Breast epithelium (tissue), 4 donors: ENCODE measurements at regions not wholly inside any gene's neighbourhood (a gene's known extent, or its start where the extent isn't known, plus 50 kb on each side); places are given as distances from the start of the nearest gene placed in this dataset.
A peak's percentile ranks its signal among the peaks of the same experiment; 100 is the strongest.
"Not testable (repeated sequence)": the region's sequence is repeated elsewhere in the genome, so short reads cannot be mapped to it uniquely, and the experiment has no call there.

Experiments used
- DNase-seq, 2 donors: peaks; one replicate each; pipeline ENCODE4 v3.0.0-alpha.2; 2019; ENCODE audit warnings: low spot score in 2 of 2
- H3K27ac ChIP-seq, 2 donors: fragments of 200-600 bp; sonication (generic) in 1 of 2; one replicate each; pipeline ENCODE4 v1.5.1; 2016 to 2019; ENCODE audit warnings: mild to moderate bottlenecking in 1 of 2
- H3K27me3 ChIP-seq, 2 donors: fragments of 200-600 bp; sonication (generic) in 1 of 2; one replicate each; pipeline versions ENCODE4 v1.5.1 to v1.6.0; 2017 to 2019; ENCODE audit warnings: control low read depth in 1 of 2, mild to moderate bottlenecking in 1 of 2
- H3K36me3 ChIP-seq: fragments of 200-600 bp; one replicate; pipeline ENCODE4 v1.5.1; 2019
- H3K4me1 ChIP-seq, 2 donors: fragments of 200-600 bp; sonication (generic); one replicate each; pipeline ENCODE4 v1.5.1; 2016 to 2019; ENCODE audit warnings: control low read depth in 1 of 2
- H3K4me3 ChIP-seq, 3 donors: fragments of 200-600 bp; sonication (generic); 1 replicate in 2 of 3; 2 replicates in 1 of 3; pipeline ENCODE4 v1.5.1; 2016 to 2019; ENCODE audit warnings: mild to moderate bottlenecking in 3 of 3, moderate library complexity in 2 of 3
- H3K9me3 ChIP-seq, 2 donors: fragments of 200-600 bp; sonication (generic) in 1 of 2; one replicate each; pipeline ENCODE4 v1.5.1; 2016 to 2019; ENCODE audit warnings: control low read depth in 1 of 2
- intact Hi-C: fragments of 100-400 bp; cut with DNase I; formaldehyde crosslinking; loops from one replicate; pipeline ENCODE4 v1.15.1; 2023; ENCODE audit warnings: low total_unique reads

DNA sequence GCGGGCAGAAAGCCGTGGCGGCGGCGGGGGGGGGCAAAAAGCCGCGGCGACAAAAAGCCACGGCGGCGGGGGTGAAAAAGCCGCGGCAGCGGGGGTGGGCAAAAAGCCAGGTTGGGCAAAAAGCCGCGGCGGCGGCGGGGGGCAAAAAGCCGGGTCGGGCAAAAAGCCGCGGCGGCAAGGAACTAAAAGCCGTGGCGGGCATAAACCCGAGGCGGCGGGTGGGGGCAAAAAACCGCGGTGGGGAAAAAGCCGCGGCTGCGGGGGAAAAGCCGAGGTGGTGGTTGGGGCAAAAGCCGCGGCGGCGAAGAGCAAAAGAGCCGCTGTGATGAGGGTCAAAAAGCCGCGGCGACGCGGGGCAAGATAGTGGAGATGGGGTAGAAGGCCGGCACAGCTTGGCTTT lies 1834.2 kb downstream of the FOXD4L5 start:
- H3K36me3 ChIP-seq, H3K9me3 ChIP-seq, H3K4me1 ChIP-seq, H3K27ac ChIP-seq, intact Hi-C loops, H3K27me3 ChIP-seq: not testable (repeated sequence)
- peak in 1 of 2 donors; percentile 17 for DNase-seq
- peak overlapping the region; percentile 18 to 47 (median 41) for H3K4me3 ChIP-seq

- H3K4me3 ChIP-seq, intact Hi-C loops, H3K4me1 ChIP-seq, H3K36me3 ChIP-seq, H3K27ac ChIP-seq, DNase-seq, H3K27me3 ChIP-seq, H3K9me3 ChIP-seq: not testable (repeated sequence)
Measured at GRCh38 chr9:63425123-63425522, 1859.9 kb downstream of the FOXD4L5 start.

DNA sequence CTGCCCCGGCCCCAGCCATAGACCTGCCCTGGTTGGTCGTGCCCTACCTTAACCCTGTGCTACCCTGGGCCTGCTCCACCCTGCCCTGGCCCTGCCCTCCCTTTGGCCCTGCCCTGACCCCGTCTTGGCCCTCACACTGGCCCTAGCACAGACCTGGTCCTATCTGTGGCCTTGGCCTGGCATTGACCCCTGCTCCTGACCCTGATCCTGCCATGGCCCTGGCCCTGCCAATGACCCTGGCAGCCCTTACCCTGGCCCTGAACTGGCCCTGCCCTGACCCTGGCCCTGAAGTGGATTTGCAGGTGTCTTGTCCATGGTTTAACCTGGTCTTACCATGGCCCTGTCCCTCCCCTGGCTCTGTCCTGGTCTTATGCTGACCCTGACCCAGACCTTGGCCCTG lies 1894.1 kb downstream of the FOXD4L5 start:
- H3K9me3 ChIP-seq, H3K27me3 ChIP-seq, H3K36me3 ChIP-seq, intact Hi-C loops, H3K27ac ChIP-seq, H3K4me1 ChIP-seq, DNase-seq, H3K4me3 ChIP-seq: not testable (repeated sequence)

DNA sequence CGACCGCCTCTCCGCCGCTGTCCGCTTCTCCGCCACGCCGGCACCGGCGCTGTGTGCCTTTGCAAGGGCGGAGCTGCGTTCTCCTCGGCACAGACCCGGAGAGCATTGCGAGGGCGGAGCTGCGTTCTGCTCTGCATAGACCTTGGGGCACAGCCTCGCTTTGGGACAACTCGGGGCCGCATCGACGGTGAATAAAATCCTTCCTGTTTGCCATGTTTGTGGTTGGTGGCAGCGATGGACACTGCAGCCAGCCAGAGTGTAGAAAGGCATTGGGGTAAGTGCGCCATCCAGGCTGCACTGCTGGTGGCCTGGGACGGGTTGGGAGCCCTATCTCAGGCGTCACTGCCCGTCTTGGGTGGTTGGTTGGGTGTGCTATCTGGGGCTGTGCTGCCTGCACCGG lies 1899.5 kb downstream of the FOXD4L5 start:
- H3K4me1 ChIP-seq, intact Hi-C loops, H3K36me3 ChIP-seq, H3K27me3 ChIP-seq, DNase-seq, H3K9me3 ChIP-seq: not testable (repeated sequence)
- Histone ChIP-seq H3K27ac (peak overlapping the region in 1 of 2 donors; percentile 43), H3K4me3 (peak overlapping the region in 2 of 3 donors; percentile 41 to 58)

- H3K27ac ChIP-seq, DNase-seq, H3K27me3 ChIP-seq, H3K4me1 ChIP-seq, intact Hi-C loops, H3K9me3 ChIP-seq, H3K36me3 ChIP-seq, H3K4me3 ChIP-seq: not testable (repeated sequence)
Measured at GRCh38 chr9:63379864-63380263, 1905.1 kb downstream of the FOXD4L5 start.

DNA sequence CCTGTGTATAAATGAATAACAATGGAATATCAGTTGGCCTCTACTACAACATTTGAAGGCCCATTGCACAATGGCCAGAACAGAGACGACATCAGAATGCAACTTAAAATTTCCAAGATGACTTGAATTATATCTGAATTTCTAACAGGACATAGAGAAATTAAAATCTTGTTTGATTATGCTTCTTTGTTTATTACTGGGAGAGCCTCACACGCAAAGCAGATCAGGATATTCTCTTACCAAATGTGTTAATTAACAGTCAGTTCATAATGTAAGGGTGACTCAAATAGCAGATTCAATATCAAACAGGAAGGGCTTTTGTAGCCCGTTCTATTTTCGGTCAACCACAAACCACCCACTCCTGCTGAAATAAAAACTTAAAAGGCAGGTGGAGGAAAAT lies 1930.8 kb downstream of the FOXD4L5 start:
- H3K4me3 ChIP-seq, H3K27me3 ChIP-seq, H3K9me3 ChIP-seq, intact Hi-C loops, H3K36me3 ChIP-seq, DNase-seq, H3K4me1 ChIP-seq, H3K27ac ChIP-seq: not testable (repeated sequence)

GRCh38 chr9:63347347-63347746 lies 1937.7 kb downstream of the FOXD4L5 start:
- intact Hi-C loops, DNase-seq, H3K4me3 ChIP-seq, H3K9me3 ChIP-seq, H3K27me3 ChIP-seq, H3K4me1 ChIP-seq, H3K36me3 ChIP-seq: not testable (repeated sequence)
- H3K27ac ChIP-seq: peak overlapping the region in 1 of 2 donors; percentile 8

DNA sequence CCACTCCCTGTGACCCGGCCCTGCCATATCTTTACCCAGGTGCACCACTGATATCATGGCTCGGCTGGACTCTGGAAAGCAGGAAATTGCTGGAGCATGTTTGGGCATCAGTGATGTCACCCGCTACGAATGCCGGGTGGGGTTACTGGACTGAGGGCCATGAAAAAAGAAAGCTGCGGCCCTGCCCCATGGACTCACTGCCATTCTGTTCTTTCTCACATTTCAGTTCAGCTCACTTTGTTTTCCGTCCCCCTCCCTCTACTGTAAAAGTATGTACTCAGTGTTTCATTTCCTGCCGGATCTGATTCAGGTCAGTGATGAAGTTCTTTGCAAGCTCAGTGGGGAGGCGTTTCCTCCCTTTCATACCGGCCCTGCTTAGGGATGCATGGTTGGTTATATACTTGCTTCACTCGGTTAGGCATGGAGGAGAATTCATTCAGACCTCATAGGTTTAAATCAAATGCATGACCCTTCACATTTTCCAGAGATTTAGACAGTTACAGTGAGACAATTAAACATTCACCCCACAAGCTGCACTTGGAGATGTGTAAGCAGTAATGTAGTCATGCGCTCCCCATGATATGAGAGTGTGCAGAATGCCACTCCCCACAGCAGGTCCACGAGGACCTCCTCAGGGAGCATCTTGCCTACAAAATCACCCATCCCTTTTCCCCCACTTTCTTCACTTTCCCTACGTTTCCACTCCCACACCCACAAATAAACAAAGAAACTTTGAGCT lies 1938.5 kb downstream of the FOXD4L5 start:
- H3K9me3 ChIP-seq, intact Hi-C loops, H3K4me3 ChIP-seq, H3K27me3 ChIP-seq, H3K36me3 ChIP-seq, H3K4me1 ChIP-seq: not testable (repeated sequence)
- DNase-seq: peak in 1 of 2 donors; percentile 24
- peak overlapping the region in 1 of 2 donors; percentile 52 for H3K27ac ChIP-seq

- H3K36me3 ChIP-seq: not testable (repeated sequence)
Measured at GRCh38 chr9:63344408-63344807, 1940.6 kb downstream of the FOXD4L5 start.

GRCh38 chr9:63342528-63342927 lies 1942.5 kb downstream of the FOXD4L5 start:
- H3K36me3 ChIP-seq, H3K27ac ChIP-seq, H3K9me3 ChIP-seq, H3K27me3 ChIP-seq, H3K4me3 ChIP-seq, intact Hi-C loops, H3K4me1 ChIP-seq, DNase-seq: not testable (repeated sequence)

More at GRCh38 chr9:63344408-63344807, 1940.6 kb downstream of the FOXD4L5 start:
- H3K4me1 ChIP-seq, H3K27ac ChIP-seq, H3K4me3 ChIP-seq, intact Hi-C loops, H3K9me3 ChIP-seq, H3K27me3 ChIP-seq, DNase-seq: not testable (repeated sequence)

- DNase-seq: peak in 1 of 2 donors; percentile 27
- H3K9me3 ChIP-seq, H3K36me3 ChIP-seq, H3K4me1 ChIP-seq, intact Hi-C loops, H3K27me3 ChIP-seq: not testable (repeated sequence)
- peak overlapping the region in 1 of 3 donors; percentile 47 for H3K4me3 ChIP-seq
- H3K27ac ChIP-seq: peak overlapping the region; percentile 69 to 93
Measured at GRCh38 chr9:63337899-63338604, 1947.0 kb downstream of the FOXD4L5 start.

DNA sequence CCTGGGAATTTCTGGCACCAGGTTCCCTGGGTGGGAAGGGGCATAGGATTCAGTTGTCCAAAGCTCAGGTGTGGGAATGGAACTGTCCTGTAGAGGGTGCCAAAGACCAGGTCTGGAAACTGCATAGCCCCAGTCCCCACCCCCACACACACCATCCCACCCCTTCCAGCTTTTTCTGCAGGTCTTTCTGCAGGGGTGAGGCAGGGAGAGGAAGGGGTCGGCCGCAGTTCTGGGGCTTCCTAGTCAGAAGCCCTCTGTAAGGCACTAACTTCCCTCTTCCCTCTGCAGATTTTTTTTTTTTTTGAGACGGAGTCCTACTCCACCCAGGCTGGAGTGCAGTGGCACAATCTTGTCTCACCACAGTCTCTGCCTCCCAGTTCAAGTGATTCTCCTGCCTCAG lies 1949.7 kb downstream of the FOXD4L5 start:
- DNase-seq, H3K27me3 ChIP-seq, intact Hi-C loops: not testable (repeated sequence)

DNA sequence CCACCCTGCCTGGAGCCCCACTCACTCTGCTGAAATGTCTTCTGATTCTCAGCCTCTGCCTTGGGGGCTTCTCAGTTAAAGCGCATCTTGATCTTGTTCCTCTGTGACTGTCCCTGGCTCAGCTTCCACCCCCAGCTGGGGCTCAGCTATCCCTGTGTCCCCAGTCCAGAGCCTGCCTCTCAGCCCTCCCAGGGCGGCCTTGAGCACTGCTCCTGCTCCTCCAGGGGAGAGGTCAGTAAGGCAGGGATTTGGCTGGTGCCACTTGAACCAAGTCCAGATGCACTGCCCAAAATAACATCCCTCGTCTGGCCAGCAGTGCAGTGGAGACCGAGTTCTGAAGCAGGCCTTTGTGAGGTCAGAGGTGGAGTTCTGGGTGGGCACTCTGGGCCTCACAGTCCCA lies 1950.8 kb downstream of the FOXD4L5 start:
- not testable (repeated sequence) for DNase-seq

More for the DNA sequence above, 1949.7 kb downstream of the FOXD4L5 start:
- not testable (repeated sequence) for H3K4me3 ChIP-seq, H3K4me1 ChIP-seq, H3K9me3 ChIP-seq, H3K27ac ChIP-seq, H3K36me3 ChIP-seq

More for the DNA sequence above, 1950.8 kb downstream of the FOXD4L5 start:
- intact Hi-C loops, H3K9me3 ChIP-seq, H3K36me3 ChIP-seq, H3K4me1 ChIP-seq, H3K4me3 ChIP-seq, H3K27me3 ChIP-seq: not testable (repeated sequence)
- peak overlapping the region in 1 of 2 donors; percentile 32 for H3K27ac ChIP-seq
